Esophagus squamous epithelium (tissue), 4 donors: ENCODE measurements at regions not wholly inside any gene's neighbourhood (a gene's known extent, or its start where the extent isn't known, plus 50 kb on each side); places are given as distances from the start of the nearest gene placed in this dataset.

ENCODE experiments used
- POLR2A ChIP-seq, 4 donors: fragments of 450-650 bp; IDR thresholded peaks; one replicate each; pipeline ENCODE4 v1.6.1; 2017; ENCODE audit warnings: antibody characterized with exemption in 4 of 4, mild to moderate bottlenecking in 4 of 4, moderate library complexity in 3 of 4
- TF ChIP-seq, protein P1 (sequence below), 6 experiments: fragments of 450-650 bp in 4 of 6; fragments of 200-600 bp in 2 of 6; sonication (generic) in 2 of 6; IDR thresholded peaks; one replicate each; pipeline ENCODE4 v1.5.1; 2016 to 2019; ENCODE audit warnings: antibody characterized with exemption in 6 of 6, mild to moderate bottlenecking in 4 of 6, moderate library complexity in 4 of 6

DNA sequence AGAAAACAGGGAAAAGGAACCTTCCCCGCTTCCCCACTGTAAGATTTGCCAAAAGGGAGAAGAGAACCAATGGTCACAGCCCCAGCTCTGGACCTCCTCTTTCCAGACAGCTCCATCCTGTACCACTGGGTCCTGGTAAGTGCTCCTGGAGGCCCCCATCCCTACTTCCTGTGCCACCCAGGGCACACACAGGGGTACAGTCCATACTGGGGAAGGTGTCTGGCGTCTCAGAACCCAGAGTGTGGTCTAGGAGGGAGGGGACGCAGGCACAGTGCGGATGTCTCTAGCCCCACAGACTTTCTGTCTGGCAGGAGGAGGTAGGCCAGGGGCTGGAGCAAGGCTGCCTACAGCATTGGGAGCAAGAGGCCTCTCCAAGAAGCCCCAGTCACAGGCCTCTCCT is 213.3 kb upstream of the IGFBP3 start:
- TF ChIP-seq, protein P1, sequence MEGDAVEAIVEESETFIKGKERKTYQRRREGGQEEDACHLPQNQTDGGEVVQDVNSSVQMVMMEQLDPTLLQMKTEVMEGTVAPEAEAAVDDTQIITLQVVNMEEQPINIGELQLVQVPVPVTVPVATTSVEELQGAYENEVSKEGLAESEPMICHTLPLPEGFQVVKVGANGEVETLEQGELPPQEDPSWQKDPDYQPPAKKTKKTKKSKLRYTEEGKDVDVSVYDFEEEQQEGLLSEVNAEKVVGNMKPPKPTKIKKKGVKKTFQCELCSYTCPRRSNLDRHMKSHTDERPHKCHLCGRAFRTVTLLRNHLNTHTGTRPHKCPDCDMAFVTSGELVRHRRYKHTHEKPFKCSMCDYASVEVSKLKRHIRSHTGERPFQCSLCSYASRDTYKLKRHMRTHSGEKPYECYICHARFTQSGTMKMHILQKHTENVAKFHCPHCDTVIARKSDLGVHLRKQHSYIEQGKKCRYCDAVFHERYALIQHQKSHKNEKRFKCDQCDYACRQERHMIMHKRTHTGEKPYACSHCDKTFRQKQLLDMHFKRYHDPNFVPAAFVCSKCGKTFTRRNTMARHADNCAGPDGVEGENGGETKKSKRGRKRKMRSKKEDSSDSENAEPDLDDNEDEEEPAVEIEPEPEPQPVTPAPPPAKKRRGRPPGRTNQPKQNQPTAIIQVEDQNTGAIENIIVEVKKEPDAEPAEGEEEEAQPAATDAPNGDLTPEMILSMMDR (IDR thresholded peaks at IDR 0.05): no peak
- TF ChIP-seq POLR2A (IDR thresholded peaks at IDR 0.05): no peak
